Endothelial cell (in vitro differentiated cells): ENCODE measurements at regions not wholly inside any gene's neighbourhood (a gene's known extent, or its start where the extent isn't known, plus 50 kb on each side); places are given as distances from the start of the nearest gene placed in this dataset.
A peak's percentile ranks its signal among the peaks of the same experiment; 100 is the strongest.

Experiments used
- DNase-seq: peaks from one replicate; pipeline ENCODE4 v3.0.0; 2021; ENCODE audit warnings: low spot score
- H3K27ac Mint-ChIP-seq: one replicate; pipeline ENCODE4 v1.8.0; 2021; ENCODE audit warnings: mixed read lengths, inconsistent platforms; ENCODE audit not compliant: unreplicated experiment
- H3K27me3 Mint-ChIP-seq: one replicate; pipeline ENCODE4 v1.8.0; 2021; ENCODE audit warnings: mild to moderate bottlenecking, moderate library complexity, mixed read lengths, inconsistent platforms; ENCODE audit not compliant: unreplicated experiment
- H3K36me3 Mint-ChIP-seq: one replicate; pipeline ENCODE4 v1.8.0; 2021; ENCODE audit warnings: mild to moderate bottlenecking, low read depth, mixed read lengths, inconsistent platforms; ENCODE audit not compliant: unreplicated experiment
- H3K4me1 Mint-ChIP-seq: one replicate; pipeline ENCODE4 v1.8.0; 2021; ENCODE audit warnings: mild to moderate bottlenecking, mixed read lengths, inconsistent platforms; ENCODE audit not compliant: unreplicated experiment
- H3K4me3 Mint-ChIP-seq: one replicate; pipeline ENCODE4 v1.8.0; 2021; ENCODE audit warnings: mild to moderate bottlenecking, mixed read lengths, inconsistent platforms; ENCODE audit not compliant: unreplicated experiment
- H3K9me3 Mint-ChIP-seq: one replicate; pipeline ENCODE4 v1.8.0; 2021; ENCODE audit warnings: mixed read lengths, inconsistent platforms; ENCODE audit not compliant: unreplicated experiment
- CTCF ChIP-seq: fragments of 200-600 bp; sonication (generic); IDR thresholded peaks from one replicate; pipeline ENCODE4 v1.5.0; 2021; ENCODE audit warnings: antibody characterized with exemption; ENCODE audit not compliant: unreplicated experiment

- no peak for TF ChIP-seq CTCF
- no peak overlapping the region for H3K27ac Mint-ChIP-seq
- peaks cover 15% of the 10 kb centered on the region for H3K36me3 Mint-ChIP-seq
- H3K4me1 Mint-ChIP-seq = peaks cover 33% of the 10 kb centered on the region
- H3K27me3 Mint-ChIP-seq = peaks cover 5% of the 10 kb centered on the region
- H3K9me3 Mint-ChIP-seq = no peaks in the 10 kb centered on the region
- no peak for DNase-seq
- no peak overlapping the region for H3K4me3 Mint-ChIP-seq
Observed at GRCh38 chr3:42033741-42034140, 57.4 kb upstream of the TRAK1 start.

- DNase-seq = no peak
- Mint-ChIP-seq H3K27ac (peak overlapping the region; percentile 11), H3K36me3 (peaks cover 22% of the 10 kb centered on the region), H3K27me3 (peaks cover 7% of the 10 kb centered on the region), H3K9me3 (no peaks in the 10 kb centered on the region), H3K4me1 (peaks cover 33% of the 10 kb centered on the region), H3K4me3 (no peak overlapping the region)
- no peak for TF ChIP-seq CTCF
Observed at GRCh38 chr3:42032693-42033349, 58.3 kb upstream of the TRAK1 start.

GRCh38 chr3:42031808-42032480 is 59.2 kb upstream of the TRAK1 start:
- peaks cover 30% of the 10 kb centered on the region for H3K4me1 Mint-ChIP-seq
- no peaks in the 10 kb centered on the region for H3K9me3 Mint-ChIP-seq
- H3K27me3 Mint-ChIP-seq = peaks cover 7% of the 10 kb centered on the region
- H3K36me3 Mint-ChIP-seq = peaks cover 22% of the 10 kb centered on the region
- peak overlapping the region; percentile 83 for H3K27ac Mint-ChIP-seq
- TF ChIP-seq CTCF = no peak
- no peak overlapping the region for H3K4me3 Mint-ChIP-seq
- no peak for DNase-seq

GRCh38 chr3:42028474-42028873 is 62.7 kb upstream of the TRAK1 start:
- no peak for TF ChIP-seq CTCF
- DNase-seq = no peak
- H3K9me3 Mint-ChIP-seq = no peaks in the 10 kb centered on the region
- peaks cover 7% of the 10 kb centered on the region for H3K27me3 Mint-ChIP-seq
- H3K27ac Mint-ChIP-seq = peak overlapping the region; percentile 44
- H3K36me3 Mint-ChIP-seq = peaks cover 8% of the 10 kb centered on the region
- peak overlapping the region; percentile 15 for H3K4me3 Mint-ChIP-seq
- H3K4me1 Mint-ChIP-seq = peaks cover 34% of the 10 kb centered on the region

- peaks cover 39% of the 10 kb centered on the region for H3K4me1 Mint-ChIP-seq
- H3K36me3 Mint-ChIP-seq = peaks cover 8% of the 10 kb centered on the region
- H3K9me3 Mint-ChIP-seq = no peaks in the 10 kb centered on the region
- H3K4me3 Mint-ChIP-seq = no peak overlapping the region
- no peak for DNase-seq
- no peak overlapping the region for H3K27ac Mint-ChIP-seq
- no peak for TF ChIP-seq CTCF
- peaks cover 7% of the 10 kb centered on the region for H3K27me3 Mint-ChIP-seq
Observed at GRCh38 chr3:42027571-42027970, 63.6 kb upstream of the TRAK1 start.
